H1 (cell line): ENCODE measurements at regions not wholly inside any gene's neighbourhood (a gene's known extent, or its start where the extent isn't known, plus 50 kb on each side); places are given as distances from the start of the nearest gene placed in this dataset.

Source experiments
- RAD21 ChIP-seq, 2 experiments: IDR thresholded peaks in 1 of 2; conservative IDR thresholded peaks in 1 of 2; 2 replicates each; pipeline ENCODE4 v1.6.1; 2011; ENCODE audit warnings: low read depth in 2 of 2, low read length in 2 of 2, improper control_type of control experiment in 1 of 2, inconsistent platforms in 1 of 2, mild to moderate bottlenecking in 1 of 2, moderate library complexity in 1 of 2
- SP2 ChIP-seq: IDR thresholded peaks from 2 replicates; pipeline ENCODE4 v1.6.1; 2012; ENCODE audit warnings: mild to moderate bottlenecking, low read length, inconsistent platforms
- TEAD4 ChIP-seq: IDR thresholded peaks from 2 replicates; pipeline ENCODE4 v1.6.1; 2012; ENCODE audit warnings: low read depth, low read length, inconsistent platforms, mixed read lengths
- TF ChIP-seq, protein P1 (sequence below): IDR thresholded peaks from 2 replicates; pipeline ENCODE4 v1.6.1; 2012; ENCODE audit warnings: low read length, inconsistent platforms
- TF ChIP-seq, protein P2 (sequence below): IDR thresholded peaks from 2 replicates; pipeline ENCODE4 v1.6.1; 2011; ENCODE audit warnings: low read depth, mild to moderate bottlenecking, low read length; ENCODE audit not compliant: insufficient read depth

DNA sequence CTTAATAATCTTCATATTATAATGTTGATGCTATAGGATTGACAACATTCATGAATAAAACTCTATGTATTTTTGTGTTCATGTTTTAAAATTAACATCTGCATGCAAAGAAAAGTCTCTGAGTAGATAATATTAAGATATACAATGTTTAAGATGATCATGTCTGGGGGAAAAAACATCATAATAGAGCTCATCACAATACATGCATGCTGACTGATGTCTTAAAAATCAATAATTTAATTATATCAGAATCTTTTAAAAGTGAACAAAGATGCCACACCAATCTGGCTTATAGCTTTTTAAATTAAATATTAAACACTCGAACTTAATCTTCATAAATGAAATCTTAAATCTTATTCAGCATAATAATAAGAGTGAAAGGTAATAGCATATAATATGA is 933.9 kb upstream of the MIR17HG start (continued):
- TF ChIP-seq, protein P1, sequence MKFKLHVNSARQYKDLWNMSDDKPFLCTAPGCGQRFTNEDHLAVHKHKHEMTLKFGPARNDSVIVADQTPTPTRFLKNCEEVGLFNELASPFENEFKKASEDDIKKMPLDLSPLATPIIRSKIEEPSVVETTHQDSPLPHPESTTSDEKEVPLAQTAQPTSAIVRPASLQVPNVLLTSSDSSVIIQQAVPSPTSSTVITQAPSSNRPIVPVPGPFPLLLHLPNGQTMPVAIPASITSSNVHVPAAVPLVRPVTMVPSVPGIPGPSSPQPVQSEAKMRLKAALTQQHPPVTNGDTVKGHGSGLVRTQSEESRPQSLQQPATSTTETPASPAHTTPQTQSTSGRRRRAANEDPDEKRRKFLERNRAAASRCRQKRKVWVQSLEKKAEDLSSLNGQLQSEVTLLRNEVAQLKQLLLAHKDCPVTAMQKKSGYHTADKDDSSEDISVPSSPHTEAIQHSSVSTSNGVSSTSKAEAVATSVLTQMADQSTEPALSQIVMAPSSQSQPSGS: no peak
- no peak for TF ChIP-seq TEAD4
- TF ChIP-seq SP2: no peak
- no peak for TF ChIP-seq RAD21 (IDR thresholded peaks at IDR 0.05 in 1 of 2, conservative IDR thresholded peaks at IDR 0.05 in 1 of 2; ENCODE audit: low read depth in 2 of 2, low read length in 2 of 2)
- TF ChIP-seq, protein P2, sequence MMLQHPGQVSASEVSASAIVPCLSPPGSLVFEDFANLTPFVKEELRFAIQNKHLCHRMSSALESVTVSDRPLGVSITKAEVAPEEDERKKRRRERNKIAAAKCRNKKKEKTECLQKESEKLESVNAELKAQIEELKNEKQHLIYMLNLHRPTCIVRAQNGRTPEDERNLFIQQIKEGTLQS: no peak
- TF ChIP-seq, all 59 proteins: peak for 0
